ENCODE measurements at regions not wholly inside any gene's neighbourhood (a gene's known extent, or its start where the extent isn't known, plus 50 kb on each side); places are given as distances from the start of the nearest gene placed in this dataset.
"Not testable (repeated sequence)": the region's sequence is repeated elsewhere in the genome, so short reads cannot be mapped to it uniquely, and the experiment has no call there.

GRCh38 chr20:53738039-53738944, 144.7 kb upstream of the ZNF217 start:
- DNase-seq, result no peak

- no peak for DNase-seq
Observed at GRCh38 chr20:53737396-53738038, 143.9 kb upstream of the ZNF217 start.

- DNase-seq, result peak in 1 of 2 donors; percentile 55
Observed at GRCh38 chr20:53736757-53737395, 143.2 kb upstream of the ZNF217 start.

GRCh38 chr20:53736122-53736756, 142.6 kb upstream of the ZNF217 start:
- DNase-seq, result no peak

- no peak for DNase-seq
Observed at GRCh38 chr20:53735536-53736050, 142.0 kb upstream of the ZNF217 start.

GRCh38 chr20:53734006-53734688, 140.5 kb upstream of the ZNF217 start:
- no peak for DNase-seq

- DNase-seq, result no peak
Observed at GRCh38 chr20:53731595-53731994, 138.0 kb upstream of the ZNF217 start.

- no peak for DNase-seq
Observed at GRCh38 chr20:53728359-53728758, 134.7 kb upstream of the ZNF217 start.

- DNase-seq, result not testable (repeated sequence)
Observed at GRCh38 chr20:53727239-53727638, 133.6 kb upstream of the ZNF217 start.

GRCh38 chr20:53725575-53725970, 131.9 kb upstream of the ZNF217 start:
- DNase-seq, result no peak

- DNase-seq, result no peak
Observed at GRCh38 chr20:53723621-53724020, 130.0 kb upstream of the ZNF217 start.

GRCh38 chr20:53723045-53723444, 129.4 kb upstream of the ZNF217 start:
- no peak for DNase-seq

GRCh38 chr20:53722515-53723036, 128.9 kb upstream of the ZNF217 start:
- DNase-seq, result no peak

GRCh38 chr20:53721445-53721963, 127.9 kb upstream of the ZNF217 start:
- DNase-seq, result not testable (repeated sequence)

GRCh38 chr20:53719171-53719803, 125.6 kb upstream of the ZNF217 start:
- not testable (repeated sequence) for DNase-seq

- no peak for DNase-seq
Observed at GRCh38 chr20:53718142-53719021, 124.7 kb upstream of the ZNF217 start.

- DNase-seq, result peak in 1 of 2 donors; percentile 10
Observed at GRCh38 chr20:53716395-53716794, 122.8 kb upstream of the ZNF217 start.

- DNase-seq, result no peak
Observed at GRCh38 chr20:53714524-53714923, 120.9 kb upstream of the ZNF217 start.

GRCh38 chr20:53713328-53714056, 119.9 kb upstream of the ZNF217 start:
- DNase-seq, result no peak
